Upper lobe of right lung (tissue), 1 donor: ENCODE measurements at regions not wholly inside any gene's neighbourhood (a gene's known extent, or its start where the extent isn't known, plus 50 kb on each side); places are given as distances from the start of the nearest gene placed in this dataset.

Experiments used
- ATAC-seq: fragments of 200-7000 bp; cut with Tn5 transposase; one replicate; pipeline ENCODE4 v1.9.1; 2020; ENCODE audit warnings: mild to moderate bottlenecking, moderate library complexity
- DNase-seq: peaks from one replicate; pipeline ENCODE4 v3.0.0-alpha.2; 2020
- H3K27ac ChIP-seq: fragments of 200-600 bp; one replicate; pipeline ENCODE4 v1.8.0; 2022
- H3K27me3 ChIP-seq: fragments of 200-600 bp; one replicate; pipeline ENCODE4 v1.8.0; 2022; ENCODE audit warnings: mild to moderate bottlenecking
- H3K36me3 ChIP-seq: fragments of 200-600 bp; one replicate; pipeline ENCODE4 v1.8.0; 2022
- H3K4me1 ChIP-seq: fragments of 200-600 bp; one replicate; pipeline ENCODE4 v1.8.0; 2022
- H3K4me3 ChIP-seq: fragments of 200-600 bp; one replicate; pipeline ENCODE4 v1.8.0; 2022; ENCODE audit warnings: mild to moderate bottlenecking
- H3K9me3 ChIP-seq: fragments of 200-600 bp; one replicate; pipeline ENCODE4 v1.8.0; 2022
- intact Hi-C: fragments of 100-400 bp; cut with DNase I; formaldehyde crosslinking; loops from one replicate; pipeline ENCODE4 v1.11.0; 2022
- TF ChIP-seq, protein P1 (sequence below): fragments of 200-600 bp; IDR thresholded peaks from one replicate; pipeline ENCODE4 v1.8.0; 2022; ENCODE audit warnings: antibody characterized with exemption
- donor health status: DM: no; HTN: yes; CAD: no; lungs with severe emphysema.

GRCh38 chr9:89746385-89747116 lies 141.7 kb downstream of the GADD45G start:
- Histone ChIP-seq H3K4me1 (peaks cover 7% of the 10 kb centered on the region), H3K36me3 (no peaks in the 10 kb centered on the region), H3K27ac (no peak overlapping the region), H3K9me3 (no peaks in the 10 kb centered on the region), H3K27me3 (no peaks in the 10 kb centered on the region), H3K4me3 (no peak overlapping the region)
- TF ChIP-seq, protein P1, sequence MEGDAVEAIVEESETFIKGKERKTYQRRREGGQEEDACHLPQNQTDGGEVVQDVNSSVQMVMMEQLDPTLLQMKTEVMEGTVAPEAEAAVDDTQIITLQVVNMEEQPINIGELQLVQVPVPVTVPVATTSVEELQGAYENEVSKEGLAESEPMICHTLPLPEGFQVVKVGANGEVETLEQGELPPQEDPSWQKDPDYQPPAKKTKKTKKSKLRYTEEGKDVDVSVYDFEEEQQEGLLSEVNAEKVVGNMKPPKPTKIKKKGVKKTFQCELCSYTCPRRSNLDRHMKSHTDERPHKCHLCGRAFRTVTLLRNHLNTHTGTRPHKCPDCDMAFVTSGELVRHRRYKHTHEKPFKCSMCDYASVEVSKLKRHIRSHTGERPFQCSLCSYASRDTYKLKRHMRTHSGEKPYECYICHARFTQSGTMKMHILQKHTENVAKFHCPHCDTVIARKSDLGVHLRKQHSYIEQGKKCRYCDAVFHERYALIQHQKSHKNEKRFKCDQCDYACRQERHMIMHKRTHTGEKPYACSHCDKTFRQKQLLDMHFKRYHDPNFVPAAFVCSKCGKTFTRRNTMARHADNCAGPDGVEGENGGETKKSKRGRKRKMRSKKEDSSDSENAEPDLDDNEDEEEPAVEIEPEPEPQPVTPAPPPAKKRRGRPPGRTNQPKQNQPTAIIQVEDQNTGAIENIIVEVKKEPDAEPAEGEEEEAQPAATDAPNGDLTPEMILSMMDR, result no peak
- no peak for DNase-seq
- intact Hi-C loops, result no loop called here
- no peak for ATAC-seq

- Histone ChIP-seq H3K36me3 (no peaks in the 10 kb centered on the region), H3K27ac (no peak overlapping the region), H3K9me3 (no peaks in the 10 kb centered on the region), H3K4me1 (peaks cover 7% of the 10 kb centered on the region), H3K4me3 (no peak overlapping the region), H3K27me3 (no peaks in the 10 kb centered on the region)
- TF ChIP-seq, protein P1, result no peak
- DNase-seq, result no peak
- ATAC-seq, result no peak
- intact Hi-C loops, result no loop called here
These were observed 142.8 kb downstream of the GADD45G start for GRCh38 chr9:89747596-89747995.

- intact Hi-C loops, result no loop called here
- no peak for ATAC-seq
- peaks cover 7% of the 10 kb centered on the region for H3K4me1 ChIP-seq
- TF ChIP-seq, protein P1, result no peak
- no peaks in the 10 kb centered on the region for H3K36me3 ChIP-seq
- no peak overlapping the region for H3K27ac ChIP-seq
- no peak for DNase-seq
- no peaks in the 10 kb centered on the region for H3K9me3 ChIP-seq
- no peaks in the 10 kb centered on the region for H3K27me3 ChIP-seq
- no peak overlapping the region for H3K4me3 ChIP-seq
These were observed 143.3 kb downstream of the GADD45G start for GRCh38 chr9:89748021-89748670.

GRCh38 chr9:89748831-89749499 lies 144.2 kb downstream of the GADD45G start:
- Histone ChIP-seq H3K4me1 (peaks cover 7% of the 10 kb centered on the region), H3K36me3 (no peaks in the 10 kb centered on the region), H3K27ac (no peak overlapping the region), H3K4me3 (no peak overlapping the region), H3K9me3 (no peaks in the 10 kb centered on the region), H3K27me3 (no peaks in the 10 kb centered on the region)
- ATAC-seq (no peak), DNase-seq (no peak)
- TF ChIP-seq, protein P1, result no peak
- intact Hi-C loops, result no loop called here

DNA sequence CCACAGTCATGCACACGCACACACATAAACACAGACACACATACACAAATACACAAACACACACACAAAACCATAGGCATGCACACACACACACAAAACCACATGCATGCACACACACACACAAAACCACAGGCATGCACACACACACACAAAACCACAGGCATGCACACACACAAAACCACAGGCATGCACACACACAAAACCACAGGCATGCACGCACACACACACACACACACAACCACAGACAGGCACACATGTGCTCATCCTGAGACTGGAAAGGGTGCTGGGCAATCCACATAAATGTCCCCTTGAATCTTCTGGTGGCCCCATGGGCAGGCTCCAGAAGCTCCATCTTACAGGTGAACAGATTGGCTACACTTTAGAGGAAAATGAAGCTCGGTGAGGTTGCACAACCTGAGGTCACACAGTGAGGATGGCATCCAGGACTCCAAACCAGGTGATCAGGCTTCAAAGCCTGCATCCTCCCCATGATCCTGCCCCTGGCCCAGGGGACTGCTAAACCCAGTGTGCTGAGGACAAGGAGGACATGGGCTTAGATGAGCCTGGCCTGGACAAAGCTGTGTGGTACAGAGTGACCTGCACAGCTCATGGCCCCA lies 144.8 kb downstream of the GADD45G start:
- no peaks in the 10 kb centered on the region for H3K9me3 ChIP-seq
- no peaks in the 10 kb centered on the region for H3K36me3 ChIP-seq
- H3K27me3 ChIP-seq, result no peaks in the 10 kb centered on the region
- H3K27ac ChIP-seq, result no peak overlapping the region
- intact Hi-C loops, result no loop called here
- peaks cover 7% of the 10 kb centered on the region for H3K4me1 ChIP-seq
- no peak for DNase-seq
- no peak for ATAC-seq
- TF ChIP-seq, protein P1, result no peak
- no peak overlapping the region for H3K4me3 ChIP-seq
